ENCODE measurements at regions not wholly inside any gene's neighbourhood (a gene's known extent, or its start where the extent isn't known, plus 50 kb on each side); places are given as distances from the start of the nearest gene placed in this dataset.

DNA sequence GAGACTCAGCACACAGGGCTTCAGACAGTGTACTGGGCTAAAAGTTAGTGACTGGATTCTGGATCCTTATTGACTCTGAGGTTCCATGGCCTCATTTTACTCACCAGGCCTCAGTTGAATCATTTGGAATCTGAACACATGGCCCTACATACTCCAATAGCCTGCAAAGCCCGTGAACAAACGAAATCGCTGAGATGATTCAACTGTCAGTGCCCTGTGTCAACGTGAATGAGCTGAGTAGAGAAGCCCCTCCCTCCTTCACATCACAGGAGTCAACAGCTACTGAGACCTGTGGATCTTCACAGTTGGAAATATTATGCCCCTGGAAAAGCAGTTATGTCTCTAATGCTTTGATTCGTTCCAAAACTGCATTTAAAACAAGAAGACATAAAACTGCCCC is 429.3 kb downstream of the GADD45G start:
- TF ChIP-seq, protein P1, sequence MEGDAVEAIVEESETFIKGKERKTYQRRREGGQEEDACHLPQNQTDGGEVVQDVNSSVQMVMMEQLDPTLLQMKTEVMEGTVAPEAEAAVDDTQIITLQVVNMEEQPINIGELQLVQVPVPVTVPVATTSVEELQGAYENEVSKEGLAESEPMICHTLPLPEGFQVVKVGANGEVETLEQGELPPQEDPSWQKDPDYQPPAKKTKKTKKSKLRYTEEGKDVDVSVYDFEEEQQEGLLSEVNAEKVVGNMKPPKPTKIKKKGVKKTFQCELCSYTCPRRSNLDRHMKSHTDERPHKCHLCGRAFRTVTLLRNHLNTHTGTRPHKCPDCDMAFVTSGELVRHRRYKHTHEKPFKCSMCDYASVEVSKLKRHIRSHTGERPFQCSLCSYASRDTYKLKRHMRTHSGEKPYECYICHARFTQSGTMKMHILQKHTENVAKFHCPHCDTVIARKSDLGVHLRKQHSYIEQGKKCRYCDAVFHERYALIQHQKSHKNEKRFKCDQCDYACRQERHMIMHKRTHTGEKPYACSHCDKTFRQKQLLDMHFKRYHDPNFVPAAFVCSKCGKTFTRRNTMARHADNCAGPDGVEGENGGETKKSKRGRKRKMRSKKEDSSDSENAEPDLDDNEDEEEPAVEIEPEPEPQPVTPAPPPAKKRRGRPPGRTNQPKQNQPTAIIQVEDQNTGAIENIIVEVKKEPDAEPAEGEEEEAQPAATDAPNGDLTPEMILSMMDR (IDR thresholded peaks at IDR 0.05; ENCODE audit: unreplicated experiment): no peak
- intact Hi-C loops (cut with micrococcal nuclease): no loop called here
- Mint-ChIP-seq H3K4me3 (ENCODE audit: unreplicated experiment) (no peak overlapping the region), H3K36me3 (ENCODE audit: insufficient read depth, unreplicated experiment) (no peaks in the 10 kb centered on the region), H3K4me1 (ENCODE audit: insufficient read depth, unreplicated experiment) (peaks cover 7% of the 10 kb centered on the region), H3K27me3 (ENCODE audit: insufficient read depth, unreplicated experiment) (no peaks in the 10 kb centered on the region), H3K27ac (ENCODE audit: low read depth, unreplicated experiment) (no peak overlapping the region), H3K9me3 (ENCODE audit: unreplicated experiment) (no peaks in the 10 kb centered on the region)
- DNase-seq (ENCODE audit: unreplicated experiment): no peak
- BruUV-seq (replicated peaks): no TSS peak
- POLR2A ChIA-PET: no interaction called here
- CTCF ChIA-PET: no interaction called here

DNA sequence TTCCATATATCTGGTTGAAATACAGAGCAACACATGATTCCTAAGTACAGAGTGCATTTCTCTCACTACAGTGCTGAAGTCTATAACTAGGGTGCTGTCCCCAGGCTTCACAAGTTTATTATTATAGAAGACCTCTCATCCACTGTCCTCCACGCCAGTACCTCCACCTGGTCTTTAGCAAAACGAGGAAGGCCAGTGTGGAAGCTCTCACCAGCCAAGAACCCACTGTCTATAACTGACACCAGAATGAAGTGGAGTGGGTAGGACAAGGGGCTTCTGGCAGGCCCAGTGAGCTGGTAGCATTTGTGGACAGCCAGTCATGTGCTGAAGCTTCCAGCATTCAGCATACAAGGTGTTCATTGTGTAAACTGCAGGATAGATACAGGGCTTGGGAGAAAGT is 430.7 kb downstream of the GADD45G start:
- Mint-ChIP-seq H3K9me3 (ENCODE audit: unreplicated experiment) (no peaks in the 10 kb centered on the region), H3K4me3 (ENCODE audit: unreplicated experiment) (no peak overlapping the region), H3K27ac (ENCODE audit: low read depth, unreplicated experiment) (no peak overlapping the region), H3K27me3 (ENCODE audit: insufficient read depth, unreplicated experiment) (no peaks in the 10 kb centered on the region), H3K36me3 (ENCODE audit: insufficient read depth, unreplicated experiment) (no peaks in the 10 kb centered on the region), H3K4me1 (ENCODE audit: insufficient read depth, unreplicated experiment) (peaks cover 5% of the 10 kb centered on the region)
- no TSS peak for BruUV-seq (replicated peaks)
- POLR2A ChIA-PET: no interaction called here
- CTCF ChIA-PET: interaction anchor here (1.2 kb wide), 1 partner anchor 64 kb away, joined by 4 read pairs; no protein-coding TSS in a partner anchor
- DNase-seq (ENCODE audit: unreplicated experiment): no peak
- TF ChIP-seq, protein P1 (IDR thresholded peaks at IDR 0.05; ENCODE audit: unreplicated experiment): no peak
- intact Hi-C loops (cut with micrococcal nuclease): no loop called here

DNA sequence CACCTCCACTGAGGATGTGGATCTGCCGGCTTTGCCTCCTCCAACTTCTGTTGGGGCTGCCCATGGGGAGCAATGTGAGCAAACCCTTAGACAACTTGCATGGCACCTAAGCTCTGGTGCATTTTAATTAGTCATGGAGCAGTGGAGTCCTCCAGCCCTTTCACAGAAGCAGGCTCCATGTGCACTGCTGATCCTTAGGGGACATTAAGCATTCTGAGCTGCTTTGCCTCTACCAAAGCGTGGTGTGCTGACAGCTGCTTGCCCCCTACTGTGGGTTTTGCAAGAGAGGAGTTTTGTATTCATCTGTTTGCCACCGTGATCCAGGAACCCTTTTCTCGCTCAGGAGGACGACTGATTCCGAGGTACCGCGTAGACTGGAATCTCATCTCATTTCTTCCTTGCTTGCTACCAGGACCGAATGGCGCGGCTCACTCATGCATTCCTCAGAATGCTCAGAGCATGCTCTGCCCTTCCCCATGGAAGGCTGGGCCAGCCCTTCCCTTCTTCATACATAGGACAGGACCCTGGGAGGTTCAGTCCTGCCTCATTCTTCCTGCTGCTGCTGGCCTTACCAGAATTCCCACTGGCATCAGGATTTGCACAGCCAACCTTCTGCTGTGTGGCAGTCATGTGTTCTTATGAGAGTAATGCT is 432.5 kb downstream of the GADD45G start:
- Mint-ChIP-seq H3K27ac (ENCODE audit: low read depth, unreplicated experiment) (no peak overlapping the region), H3K9me3 (ENCODE audit: unreplicated experiment) (no peaks in the 10 kb centered on the region), H3K4me3 (ENCODE audit: unreplicated experiment) (no peak overlapping the region), H3K4me1 (ENCODE audit: insufficient read depth, unreplicated experiment) (peaks cover 5% of the 10 kb centered on the region), H3K36me3 (ENCODE audit: insufficient read depth, unreplicated experiment) (no peaks in the 10 kb centered on the region), H3K27me3 (ENCODE audit: insufficient read depth, unreplicated experiment) (no peaks in the 10 kb centered on the region)
- POLR2A ChIA-PET: no interaction called here
- TF ChIP-seq, protein P1 (IDR thresholded peaks at IDR 0.05; ENCODE audit: unreplicated experiment): no peak
- CTCF ChIA-PET: interaction anchor here (0.9 to 1.0 kb wide), 2 partner anchors 13 to 62 kb away, joined by 4 read pairs; no protein-coding TSS in a partner anchor
- no TSS peak for BruUV-seq (replicated peaks)
- DNase-seq (ENCODE audit: unreplicated experiment): no peak
- intact Hi-C loops (cut with micrococcal nuclease): no loop called here

DNA sequence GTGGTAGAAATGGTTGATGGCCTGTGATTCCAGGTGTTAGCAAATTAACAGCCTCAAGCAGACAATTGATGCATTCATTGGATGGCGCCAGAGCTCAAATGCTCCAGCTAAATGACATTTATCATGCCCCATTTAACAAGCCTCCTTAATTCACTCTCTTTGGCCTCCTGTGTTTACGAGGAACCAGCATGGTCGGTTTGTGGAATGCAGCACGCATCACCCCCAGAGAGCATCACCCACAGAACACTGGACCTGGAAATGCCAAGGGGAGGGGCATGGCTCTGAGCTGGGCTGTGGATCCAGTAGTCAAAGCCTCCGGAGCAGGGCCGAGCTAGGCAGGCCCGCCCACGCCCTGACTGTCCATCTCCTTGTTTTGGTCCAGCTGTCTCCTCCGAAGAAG is 434.0 kb downstream of the GADD45G start:
- no peaks in the 10 kb centered on the region for H3K9me3 Mint-ChIP-seq (ENCODE audit: unreplicated experiment)
- ChIA-PET POLR2A (no interaction called here), CTCF (interaction anchor here (0.6 to 1.0 kb wide), 2 partner anchors 15 to 408 kb away, joined by 3 read pairs; no protein-coding TSS in a partner anchor)
- H3K4me3 Mint-ChIP-seq (ENCODE audit: unreplicated experiment): no peak overlapping the region
- no peaks in the 10 kb centered on the region for H3K36me3 Mint-ChIP-seq (ENCODE audit: insufficient read depth, unreplicated experiment)
- intact Hi-C loops (cut with micrococcal nuclease): no loop called here
- no TSS peak for BruUV-seq (replicated peaks)
- H3K27ac Mint-ChIP-seq (ENCODE audit: low read depth, unreplicated experiment): no peak overlapping the region
- DNase-seq (ENCODE audit: unreplicated experiment): no peak
- TF ChIP-seq, protein P1 (IDR thresholded peaks at IDR 0.05; ENCODE audit: unreplicated experiment): no peak
- H3K4me1 Mint-ChIP-seq (ENCODE audit: insufficient read depth, unreplicated experiment): peaks cover 7% of the 10 kb centered on the region
- H3K27me3 Mint-ChIP-seq (ENCODE audit: insufficient read depth, unreplicated experiment): no peaks in the 10 kb centered on the region

Measured in MCF 10A (cell line).